Ramos (cell line): ENCODE measurements at regions not wholly inside any gene's neighbourhood (a gene's known extent, or its start where the extent isn't known, plus 50 kb on each side); places are given as distances from the start of the nearest gene placed in this dataset.

ENCODE experiments used
- in situ Hi-C: fragments of 300-500 bp; cut with MboI; formaldehyde crosslinking; loops from one replicate; pipeline ENCODE4 v1.14.3; 2022; ENCODE audit warnings: low sequenced_read_pairs; ENCODE audit not compliant: unreplicated experiment

DNA sequence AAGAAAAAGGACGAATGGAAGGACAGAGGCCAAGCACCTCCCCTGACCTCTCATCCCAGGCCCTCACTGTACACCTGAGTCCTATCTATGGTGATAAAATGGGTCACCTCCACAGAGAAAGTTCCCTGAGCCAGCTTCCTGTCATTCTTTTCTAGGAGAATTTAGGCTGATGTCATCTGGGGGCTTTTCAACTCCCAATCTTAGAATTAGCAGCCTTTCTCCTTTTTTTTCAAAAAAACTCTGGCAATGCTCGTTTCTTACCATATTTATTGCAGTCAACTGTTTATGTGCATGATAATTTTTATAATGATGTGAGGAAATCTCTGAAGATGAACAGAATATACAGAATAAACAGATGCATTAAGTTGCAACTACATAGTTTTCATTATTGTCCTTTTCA lies 177.6 kb downstream of the SNAPC1 start:
- in situ Hi-C loops = no loop called here

- in situ Hi-C loops = no loop called here
Measured at GRCh38 chr14:61940666-61941420, 178.6 kb downstream of the SNAPC1 start.

- in situ Hi-C loops = no loop called here
Measured at GRCh38 chr14:61941421-61942150, 179.4 kb downstream of the SNAPC1 start.

- in situ Hi-C loops = no loop called here
Measured at GRCh38 chr14:61948376-61948775, 186.2 kb downstream of the SNAPC1 start.

GRCh38 chr14:61950340-61950739 lies 188.1 kb downstream of the SNAPC1 start:
- in situ Hi-C loops = no loop called here

DNA sequence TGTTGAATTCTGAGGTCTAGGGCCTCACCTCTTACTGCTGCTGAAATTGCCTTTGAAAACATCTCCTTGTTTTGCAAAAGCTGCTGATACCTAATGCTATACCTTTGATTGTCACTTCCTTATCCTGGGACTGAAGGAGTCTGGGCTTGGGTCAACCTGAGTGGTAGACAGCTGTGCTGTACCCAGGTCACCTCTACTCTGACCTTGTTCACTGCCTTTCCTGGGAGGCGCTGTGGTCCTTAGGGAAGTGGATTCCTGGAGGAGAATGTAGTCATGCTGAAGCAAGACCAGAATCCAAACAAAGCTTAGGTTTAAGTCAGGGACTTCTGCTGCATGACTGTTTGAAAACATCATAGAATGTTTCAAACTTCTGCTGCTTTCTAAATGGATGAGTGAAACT lies 191.4 kb downstream of the SNAPC1 start:
- in situ Hi-C loops = no loop called here

- in situ Hi-C loops = no loop called here
Measured at GRCh38 chr14:61954306-61954705, 192.1 kb downstream of the SNAPC1 start.

- in situ Hi-C loops = no loop called here
Measured at GRCh38 chr14:61956517-61956916, 194.3 kb downstream of the SNAPC1 start.

- in situ Hi-C loops = no loop called here
Measured at GRCh38 chr14:61959348-61959747, 197.1 kb downstream of the SNAPC1 start.

GRCh38 chr14:61961369-61961768 lies 199.1 kb downstream of the SNAPC1 start:
- in situ Hi-C loops = no loop called here

DNA sequence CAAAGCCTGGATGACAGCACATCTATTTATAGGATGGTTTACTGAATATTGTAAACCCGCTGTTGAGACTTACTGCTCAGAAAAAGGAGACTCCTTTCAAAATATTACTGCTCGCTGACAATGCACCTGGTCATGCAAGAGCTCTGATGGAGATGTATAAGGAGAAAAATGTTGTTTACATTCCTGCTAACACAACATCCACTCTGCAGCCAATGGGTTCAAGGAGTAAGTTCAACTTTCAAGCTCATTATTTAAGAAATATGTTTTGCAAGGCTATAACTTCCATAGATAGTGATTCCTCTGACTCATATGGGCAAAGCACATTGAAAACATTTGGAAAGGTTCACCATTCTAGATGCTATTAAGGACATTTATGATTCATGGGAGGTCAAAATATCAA lies 201.7 kb downstream of the SNAPC1 start:
- in situ Hi-C loops = no loop called here

DNA sequence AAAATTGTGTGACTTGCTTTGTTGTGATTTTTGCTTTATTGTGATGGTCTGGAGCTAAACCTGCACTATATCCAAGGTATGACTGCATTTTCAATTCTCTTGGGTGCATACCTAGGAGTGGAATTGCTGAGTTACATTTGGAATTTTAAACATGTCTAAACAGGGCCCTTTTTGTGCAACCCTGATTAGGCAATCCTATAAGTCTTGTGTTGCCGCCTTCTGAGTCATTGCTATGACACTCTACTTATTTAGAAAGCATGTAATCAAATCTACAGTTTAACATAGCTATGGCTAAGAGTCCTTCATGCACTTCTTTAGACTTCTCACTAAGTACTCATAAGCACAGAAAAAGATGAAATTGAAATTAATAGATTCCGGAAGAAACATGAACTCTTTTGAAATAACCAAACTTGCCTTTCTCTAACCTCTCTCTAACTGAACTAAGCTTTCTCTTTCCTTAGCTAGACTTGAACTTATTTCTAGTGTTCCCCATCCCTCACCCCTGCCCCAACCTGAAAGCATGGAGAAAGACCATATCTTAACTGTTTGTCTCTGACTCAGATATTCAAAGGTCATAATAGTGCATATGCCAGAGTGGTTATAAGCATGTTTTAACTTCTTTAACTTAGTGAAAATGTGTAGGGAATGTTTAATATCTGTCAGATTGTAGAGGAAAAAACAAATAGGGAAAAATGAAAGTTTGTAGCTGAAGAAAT lies 203.0 kb downstream of the SNAPC1 start:
- in situ Hi-C loops = no loop called here

- in situ Hi-C loops = no loop called here
Measured at GRCh38 chr14:61968207-61968606, 206.0 kb downstream of the SNAPC1 start.

DNA sequence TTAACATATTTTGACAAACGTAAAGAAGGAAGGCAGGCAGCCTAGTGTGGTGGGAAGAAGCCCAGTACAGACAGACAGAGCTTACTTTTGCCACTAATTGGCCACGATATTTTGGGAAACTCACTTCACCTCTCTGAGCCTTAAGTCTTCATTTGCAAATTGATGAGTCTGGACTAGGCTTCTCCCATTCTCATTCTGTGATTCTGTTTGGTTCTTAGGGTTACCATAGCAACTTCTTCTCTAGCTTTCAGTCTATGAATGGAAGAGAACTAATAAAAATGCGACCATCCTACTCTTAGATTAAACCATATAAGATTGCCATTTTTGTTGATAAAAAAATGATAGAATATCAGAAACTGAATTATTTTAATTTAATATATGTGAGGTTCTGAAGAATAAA lies 210.5 kb downstream of the SNAPC1 start:
- in situ Hi-C loops = no loop called here

- in situ Hi-C loops = no loop called here
Measured at GRCh38 chr14:61973981-61974380, 211.8 kb downstream of the SNAPC1 start.

- in situ Hi-C loops = no loop called here
Measured at GRCh38 chr14:61977217-61977616, 215.0 kb downstream of the SNAPC1 start.

- in situ Hi-C loops = no loop called here
Measured at GRCh38 chr14:61988240-61988639, 226.0 kb downstream of the SNAPC1 start.

DNA sequence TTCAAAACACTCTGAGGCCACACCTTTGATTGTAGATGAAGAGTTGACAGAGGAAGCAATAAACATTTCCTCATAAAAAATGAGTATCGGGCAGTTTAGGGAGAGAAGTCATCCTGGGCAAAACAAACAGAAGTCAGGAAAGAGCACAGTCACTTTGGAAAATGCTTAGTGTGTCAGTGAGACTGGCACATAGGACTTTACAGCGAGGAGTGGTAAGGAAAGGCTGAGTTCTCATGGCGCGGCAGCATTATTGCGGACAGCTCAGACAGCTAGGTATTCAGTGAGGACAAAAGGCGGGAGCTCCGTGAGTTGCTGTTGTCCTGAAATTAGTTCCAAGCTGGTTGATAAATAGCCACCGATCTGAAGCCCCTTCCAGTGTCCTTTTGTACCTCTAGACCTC lies 229.9 kb downstream of the SNAPC1 start:
- in situ Hi-C loops = no loop called here

DNA sequence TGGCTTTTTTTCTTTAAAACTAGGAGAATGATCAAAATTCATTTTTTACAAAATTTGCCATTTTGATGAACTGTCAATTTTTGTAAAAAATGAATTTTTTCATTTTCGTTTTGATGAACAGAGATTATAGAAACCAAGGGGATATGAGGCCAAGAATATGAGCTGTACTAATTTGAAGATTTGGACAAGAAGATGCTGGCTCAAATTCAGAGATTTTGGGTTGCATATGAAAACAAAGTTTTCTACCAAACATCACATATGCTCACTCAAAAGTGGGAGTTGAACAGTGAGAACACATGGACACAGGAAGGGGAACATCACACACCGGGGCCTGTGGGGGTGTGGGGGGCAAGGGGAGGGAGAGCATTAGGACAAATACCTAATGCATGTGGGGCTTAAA lies 230.7 kb downstream of the SNAPC1 start:
- in situ Hi-C loops = no loop called here

DNA sequence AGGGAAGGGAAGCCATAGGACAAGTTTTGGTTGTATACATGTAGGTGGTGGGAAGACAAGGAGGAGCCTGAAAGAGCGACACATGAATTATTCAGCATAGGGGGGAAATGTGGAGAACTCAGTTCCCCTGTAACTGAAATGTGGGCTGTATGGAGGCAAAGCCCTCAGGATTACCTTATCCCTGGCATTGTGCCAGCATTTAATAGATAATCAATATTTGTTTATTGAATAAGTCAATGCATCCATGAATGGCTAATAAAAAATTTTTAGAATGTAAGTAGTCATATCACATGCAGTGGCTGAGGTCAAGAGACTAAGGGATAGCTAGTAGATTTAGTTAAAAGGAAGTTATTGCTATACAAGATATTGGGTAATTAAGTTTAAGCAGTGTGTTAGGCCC lies 232.4 kb downstream of the SNAPC1 start:
- in situ Hi-C loops = no loop called here

DNA sequence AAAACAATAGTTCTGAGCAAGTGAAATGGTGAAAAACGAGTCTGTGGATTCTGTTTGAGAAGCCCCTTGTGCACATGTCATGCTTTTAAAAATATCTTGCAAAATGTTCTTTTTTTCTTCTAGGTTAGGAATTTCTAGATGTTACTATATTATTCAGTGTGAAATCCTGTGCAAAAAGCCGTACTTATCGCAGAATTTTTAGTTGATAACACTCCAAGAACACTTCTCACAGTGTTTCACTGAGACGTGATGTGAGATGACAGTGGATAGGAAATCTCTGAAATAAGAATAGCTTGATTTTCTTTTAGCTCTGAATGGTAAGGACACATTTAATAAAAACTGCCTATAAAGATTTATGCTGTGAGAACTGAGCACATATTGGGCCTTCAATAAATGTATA lies 234.5 kb downstream of the SNAPC1 start:
- in situ Hi-C loops = no loop called here
